SU-DHL-6 (cell line): ENCODE measurements at regions not wholly inside any gene's neighbourhood (a gene's known extent, or its start where the extent isn't known, plus 50 kb on each side); places are given as distances from the start of the nearest gene placed in this dataset.

Experiments used
- H2AFZ ChIP-seq: fragments of 200-600 bp; sonication (generic); 2 replicates; pipeline ENCODE4 v1.6.1; 2014; ENCODE audit warnings: low read depth, mild to moderate bottlenecking, moderate library complexity, mixed read lengths, antibody characterized with exemption, low read length; ENCODE audit not compliant: severe bottlenecking
- H3F3A ChIP-seq: fragments of 200-600 bp; shearing (Covaris generic); 2 replicates; pipeline ENCODE4 v1.6.0; 2016; ENCODE audit warnings: antibody characterized with exemption, mild to moderate bottlenecking; ENCODE audit not compliant: insufficient read depth
- H3K27ac ChIP-seq: fragments of 200-600 bp; sonication (generic); 2 replicates; pipeline ENCODE4 v1.5.1; 2016; ENCODE audit warnings: low read depth, mild to moderate bottlenecking, low read length, moderate library complexity, mixed read lengths
- H3K27me3 ChIP-seq: fragments of 200-600 bp; sonication (generic), shearing (Covaris generic); 2 replicates; pipeline ENCODE4 v1.6.0; 2014; ENCODE audit warnings: mild to moderate bottlenecking, low read length
- H3K36me3 ChIP-seq: fragments of 200-600 bp; sonication (generic); 2 replicates; pipeline ENCODE4 v1.6.1; 2014; ENCODE audit warnings: mild to moderate bottlenecking, low read length, mixed read lengths
- H3K4me2 ChIP-seq: fragments of 300-600, 200-600 bp; shearing (Covaris generic), sonication (generic); 2 replicates; pipeline ENCODE4 v1.6.0; 2014; ENCODE audit warnings: low read length, low read depth, mild to moderate bottlenecking; ENCODE audit not compliant: poor library complexity, severe bottlenecking
- H3K4me3 ChIP-seq: fragments of 200-600 bp; sonication (generic); 2 replicates; pipeline ENCODE4 v1.5.1; 2014; ENCODE audit warnings: antibody characterized with exemption, low read length, mild to moderate bottlenecking, mixed read lengths; ENCODE audit not compliant: insufficient read depth, poor library complexity, severe bottlenecking
- H3K79me2 ChIP-seq: fragments of 200-600 bp; sonication (generic); 2 replicates; pipeline ENCODE4 v1.6.1; 2014; ENCODE audit warnings: mild to moderate bottlenecking, low read length, moderate library complexity; ENCODE audit not compliant: insufficient read depth
- H3K9ac ChIP-seq: fragments of 200-600 bp; sonication (generic); 2 replicates; pipeline ENCODE4 v1.7.0; 2014; ENCODE audit warnings: mild to moderate bottlenecking, low read length
- H3K9me2 ChIP-seq: fragments of 200-600 bp; sonication (generic); replicated peaks from 2 replicates; pipeline ENCODE4 v1.6.1; 2014; ENCODE audit warnings: low read length; ENCODE audit not compliant: insufficient read depth
- H3K9me3 ChIP-seq: fragments of 200-600 bp; sonication (generic); 2 replicates; pipeline ENCODE4 v1.6.1; 2014; ENCODE audit warnings: low read length, mixed read lengths; ENCODE audit not compliant: insufficient read depth
- H4K20me1 ChIP-seq: fragments of 200-600 bp; sonication (generic); 2 replicates; pipeline ENCODE4 v1.6.1; 2014; ENCODE audit warnings: low read depth, mild to moderate bottlenecking, antibody characterized with exemption, low read length, moderate library complexity, mixed read lengths
- EZH2phosphoT487 ChIP-seq: fragments of 200-600 bp; sonication (generic), shearing (Covaris generic); conservative IDR thresholded peaks from 2 replicates; pipeline ENCODE4 v1.6.1; 2018; ENCODE audit warnings: mild to moderate bottlenecking, antibody characterized with exemption, low read length, moderate library complexity, mixed read lengths
- TF ChIP-seq, protein P1 (sequence below): fragments of 200-600 bp; sonication (generic); IDR thresholded peaks from one replicate; pipeline ENCODE4 v1.5.1; 2017; ENCODE audit warnings: antibody characterized with exemption, mild to moderate bottlenecking, low read length, moderate library complexity; ENCODE audit not compliant: insufficient read depth, poor library complexity, severe bottlenecking

DNA sequence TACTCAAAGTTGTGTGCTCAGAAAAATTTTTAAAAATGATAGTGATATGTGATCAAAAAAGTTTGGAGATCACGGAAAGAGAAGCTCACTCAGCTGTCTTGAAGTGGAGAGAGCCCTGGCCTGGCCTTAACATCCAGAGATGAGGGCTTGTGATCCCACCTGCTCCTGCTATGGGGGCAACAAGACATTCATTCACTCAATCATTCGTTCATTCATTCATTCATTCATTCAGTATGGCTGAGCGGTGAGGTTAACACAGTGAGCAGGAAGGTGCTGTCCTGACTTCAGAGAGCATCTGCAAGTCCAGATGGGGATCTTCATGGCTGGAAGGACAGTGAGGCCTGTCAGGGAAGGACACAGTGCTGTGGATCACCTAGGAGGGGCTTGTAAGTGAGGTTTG, 112.3 kb downstream of the SLC25A47 start:
- H3K4me3 ChIP-seq: no peak overlapping the region
- no peaks in the 10 kb centered on the region for H3K79me2 ChIP-seq
- no peaks in the 10 kb centered on the region for H3K27me3 ChIP-seq
- H3F3A ChIP-seq: no peaks in the 10 kb centered on the region
- H3K4me2 ChIP-seq: no peak overlapping the region
- no peak overlapping the region for H2AFZ ChIP-seq
- H3K9me2 ChIP-seq: no peaks in the 10 kb centered on the region
- no peaks in the 10 kb centered on the region for H4K20me1 ChIP-seq
- no peaks in the 10 kb centered on the region for H3K36me3 ChIP-seq
- TF ChIP-seq, protein P1, sequence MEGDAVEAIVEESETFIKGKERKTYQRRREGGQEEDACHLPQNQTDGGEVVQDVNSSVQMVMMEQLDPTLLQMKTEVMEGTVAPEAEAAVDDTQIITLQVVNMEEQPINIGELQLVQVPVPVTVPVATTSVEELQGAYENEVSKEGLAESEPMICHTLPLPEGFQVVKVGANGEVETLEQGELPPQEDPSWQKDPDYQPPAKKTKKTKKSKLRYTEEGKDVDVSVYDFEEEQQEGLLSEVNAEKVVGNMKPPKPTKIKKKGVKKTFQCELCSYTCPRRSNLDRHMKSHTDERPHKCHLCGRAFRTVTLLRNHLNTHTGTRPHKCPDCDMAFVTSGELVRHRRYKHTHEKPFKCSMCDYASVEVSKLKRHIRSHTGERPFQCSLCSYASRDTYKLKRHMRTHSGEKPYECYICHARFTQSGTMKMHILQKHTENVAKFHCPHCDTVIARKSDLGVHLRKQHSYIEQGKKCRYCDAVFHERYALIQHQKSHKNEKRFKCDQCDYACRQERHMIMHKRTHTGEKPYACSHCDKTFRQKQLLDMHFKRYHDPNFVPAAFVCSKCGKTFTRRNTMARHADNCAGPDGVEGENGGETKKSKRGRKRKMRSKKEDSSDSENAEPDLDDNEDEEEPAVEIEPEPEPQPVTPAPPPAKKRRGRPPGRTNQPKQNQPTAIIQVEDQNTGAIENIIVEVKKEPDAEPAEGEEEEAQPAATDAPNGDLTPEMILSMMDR: no peak
- TF ChIP-seq EZH2phosphoT487: no peak
- no peak overlapping the region for H3K27ac ChIP-seq
- H3K9ac ChIP-seq: no peak overlapping the region
- no peaks in the 10 kb centered on the region for H3K9me3 ChIP-seq

DNA sequence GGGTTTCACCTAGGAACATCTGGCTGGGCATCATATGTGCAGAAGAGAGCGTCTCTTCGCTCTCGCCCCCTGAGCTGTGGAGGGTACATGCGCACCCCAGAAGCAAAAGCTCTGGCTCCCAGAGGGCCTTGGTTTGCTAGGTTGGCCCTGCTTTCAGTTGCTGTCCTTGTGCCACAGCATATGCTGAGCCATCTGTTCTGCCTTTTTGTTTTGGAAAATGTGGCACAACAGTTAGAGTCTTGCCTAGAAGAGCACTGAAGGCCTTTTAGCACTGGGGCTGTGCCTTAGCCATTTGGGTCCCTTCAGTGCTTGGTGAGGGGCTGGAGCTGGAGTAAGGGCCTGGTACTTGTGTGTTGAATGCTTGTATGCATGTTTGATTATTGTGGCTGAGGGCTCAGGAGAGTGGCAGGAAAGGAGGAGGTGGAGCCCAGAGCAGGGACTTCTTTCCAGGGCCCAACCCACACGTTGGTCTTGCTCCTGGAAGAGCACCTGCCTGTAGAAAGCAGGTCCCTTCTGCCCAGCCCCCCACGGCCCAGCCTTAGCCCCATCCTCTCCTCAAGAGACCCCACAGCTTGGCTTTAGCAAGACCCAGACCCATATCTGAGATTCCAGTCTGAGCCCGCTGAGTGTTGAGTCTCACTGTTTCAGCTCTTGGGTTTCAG, 113.7 kb downstream of the SLC25A47 start:
- H2AFZ ChIP-seq: no peak overlapping the region
- H3K4me3 ChIP-seq: no peak overlapping the region
- no peaks in the 10 kb centered on the region for H3K36me3 ChIP-seq
- H3K27me3 ChIP-seq: no peaks in the 10 kb centered on the region
- H3K9me3 ChIP-seq: no peaks in the 10 kb centered on the region
- H3K79me2 ChIP-seq: no peaks in the 10 kb centered on the region
- H3K27ac ChIP-seq: no peak overlapping the region
- H3K9ac ChIP-seq: no peak overlapping the region
- H3F3A ChIP-seq: no peaks in the 10 kb centered on the region
- no peaks in the 10 kb centered on the region for H4K20me1 ChIP-seq
- H3K9me2 ChIP-seq: no peaks in the 10 kb centered on the region
- no peak overlapping the region for H3K4me2 ChIP-seq
- TF ChIP-seq, protein P1: no peak
- no peak for TF ChIP-seq EZH2phosphoT487

DNA sequence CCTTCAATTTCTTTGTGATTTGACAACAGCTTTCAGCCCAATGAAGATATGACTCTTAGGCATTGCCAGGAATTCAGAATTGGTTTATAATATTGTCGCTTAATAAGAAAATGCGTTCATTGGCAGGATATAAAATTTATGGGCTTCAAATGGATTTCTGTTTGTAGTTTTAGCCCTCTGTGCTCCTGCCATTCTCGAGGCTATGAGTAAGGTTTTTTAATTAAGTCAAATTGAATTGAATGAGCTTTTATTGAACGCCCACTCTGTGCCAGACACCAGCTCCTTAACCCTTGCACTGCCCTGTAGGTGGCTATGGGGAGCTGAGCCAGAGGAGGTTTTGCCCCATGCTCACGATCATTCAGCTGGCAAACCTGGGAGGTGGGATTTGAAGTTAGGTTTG, 115.1 kb downstream of the SLC25A47 start:
- Histone ChIP-seq H3K27me3 (no peaks in the 10 kb centered on the region), H3K9ac (no peak overlapping the region), H3K79me2 (no peaks in the 10 kb centered on the region), H3K36me3 (no peaks in the 10 kb centered on the region), H2AFZ (no peak overlapping the region), H3K9me2 (no peaks in the 10 kb centered on the region), H4K20me1 (no peaks in the 10 kb centered on the region), H3K4me2 (no peak overlapping the region), H3K4me3 (no peak overlapping the region), H3K27ac (no peak overlapping the region), H3F3A (no peaks in the 10 kb centered on the region), H3K9me3 (no peaks in the 10 kb centered on the region)
- no peak for TF ChIP-seq EZH2phosphoT487
- TF ChIP-seq, protein P1: no peak
